ENCODE measurements at regions not wholly inside any gene's neighbourhood (a gene's known extent, or its start where the extent isn't known, plus 50 kb on each side); places are given as distances from the start of the nearest gene placed in this dataset.

DNA sequence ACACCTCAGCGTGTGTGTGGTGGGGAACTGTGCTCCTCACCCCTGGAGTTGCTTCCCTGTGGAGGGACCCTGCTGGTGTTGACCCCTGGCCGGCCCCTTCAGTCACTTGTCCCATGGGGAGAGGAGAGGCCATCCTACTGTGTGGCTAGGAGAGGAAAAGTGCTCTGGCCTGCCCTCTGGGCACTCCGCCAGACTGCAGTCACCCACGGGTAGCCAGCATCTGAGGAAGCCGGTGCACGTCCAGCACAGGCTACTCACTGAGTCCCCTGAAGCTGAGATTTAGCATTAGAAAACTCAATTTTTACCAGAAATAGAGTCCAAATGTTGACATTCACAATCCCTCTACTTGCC is 211.5 kb upstream of the RAB6C start:
- no peak for TF ChIP-seq POLR2A (IDR thresholded peaks at IDR 0.05; ENCODE audit: low read depth, low read length)
- no peak for TF ChIP-seq POLR2AphosphoS5 (IDR thresholded peaks at IDR 0.05; ENCODE audit: low read depth, low read length)
- no peak for TF ChIP-seq SPI1 (IDR thresholded peaks at IDR 0.05; ENCODE audit: low read depth, low read length)
- no peak for TF ChIP-seq TAF1 (IDR thresholded peaks at IDR 0.05; ENCODE audit: low read depth, low read length)
- TF ChIP-seq POU2F2 (IDR thresholded peaks at IDR 0.05; ENCODE audit: low read depth, low read length): no peak
